NCI-H226 (cell line): ENCODE measurements at regions not wholly inside any gene's neighbourhood (a gene's known extent, or its start where the extent isn't known, plus 50 kb on each side); places are given as distances from the start of the nearest gene placed in this dataset.
A peak's percentile ranks its signal among the peaks of the same experiment; 100 is the strongest.

Experiments used
- DNase-seq: peaks from one replicate; pipeline ENCODE4 v3.0.0-alpha.2; 2015

DNA sequence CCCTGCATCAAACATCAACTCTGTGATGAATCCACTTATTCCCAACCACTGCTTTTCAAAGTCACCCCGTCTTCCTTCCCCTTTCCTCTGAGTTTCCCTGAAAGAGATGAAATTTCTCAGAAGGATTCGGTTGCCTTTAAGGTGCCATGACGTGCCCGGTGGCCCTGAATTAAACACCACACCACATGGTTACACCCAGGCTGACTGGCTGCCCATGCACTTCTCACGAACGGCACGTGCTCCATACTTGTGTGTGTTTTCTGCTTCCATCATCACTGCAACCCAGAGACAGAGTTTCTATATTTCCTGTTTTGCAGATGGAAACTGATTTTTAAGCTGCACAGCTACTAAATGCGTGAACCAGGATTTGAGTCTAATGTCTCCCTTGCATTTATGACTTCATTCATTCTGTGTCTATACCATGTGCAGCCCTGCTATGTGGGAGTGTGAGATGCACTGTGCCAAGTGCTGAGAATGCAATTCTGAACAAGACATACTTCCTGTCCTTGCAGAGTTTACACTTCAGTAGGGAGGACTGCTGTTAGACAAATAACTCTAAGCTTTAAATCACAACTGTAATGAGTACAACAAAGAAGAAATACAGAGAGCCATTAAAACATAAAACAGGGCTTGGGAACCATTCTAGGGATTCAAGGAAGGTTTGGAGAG, 162.9 kb downstream of the NXNL2 start:
- DNase-seq, result peak; percentile 30

DNA sequence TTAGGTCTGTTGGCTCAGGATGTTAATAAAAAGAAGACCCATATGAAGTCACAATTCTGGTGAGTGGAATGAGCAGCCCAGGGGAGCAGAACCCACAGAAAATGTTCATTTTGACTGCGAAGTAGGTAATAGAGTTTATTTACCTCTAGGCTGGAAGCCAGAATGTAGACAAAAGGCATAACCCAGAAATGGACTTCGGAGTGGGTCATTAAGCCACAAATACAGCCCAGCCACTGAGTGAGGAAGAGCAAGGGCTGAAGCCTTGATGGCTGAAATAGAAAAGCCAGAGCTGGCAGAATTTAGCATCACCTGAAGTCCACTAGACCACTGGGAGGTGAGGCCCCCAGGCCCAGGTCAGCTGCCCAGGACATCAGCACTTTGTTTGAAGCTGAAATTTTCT, 168.0 kb downstream of the NXNL2 start:
- no peak for DNase-seq

DNA sequence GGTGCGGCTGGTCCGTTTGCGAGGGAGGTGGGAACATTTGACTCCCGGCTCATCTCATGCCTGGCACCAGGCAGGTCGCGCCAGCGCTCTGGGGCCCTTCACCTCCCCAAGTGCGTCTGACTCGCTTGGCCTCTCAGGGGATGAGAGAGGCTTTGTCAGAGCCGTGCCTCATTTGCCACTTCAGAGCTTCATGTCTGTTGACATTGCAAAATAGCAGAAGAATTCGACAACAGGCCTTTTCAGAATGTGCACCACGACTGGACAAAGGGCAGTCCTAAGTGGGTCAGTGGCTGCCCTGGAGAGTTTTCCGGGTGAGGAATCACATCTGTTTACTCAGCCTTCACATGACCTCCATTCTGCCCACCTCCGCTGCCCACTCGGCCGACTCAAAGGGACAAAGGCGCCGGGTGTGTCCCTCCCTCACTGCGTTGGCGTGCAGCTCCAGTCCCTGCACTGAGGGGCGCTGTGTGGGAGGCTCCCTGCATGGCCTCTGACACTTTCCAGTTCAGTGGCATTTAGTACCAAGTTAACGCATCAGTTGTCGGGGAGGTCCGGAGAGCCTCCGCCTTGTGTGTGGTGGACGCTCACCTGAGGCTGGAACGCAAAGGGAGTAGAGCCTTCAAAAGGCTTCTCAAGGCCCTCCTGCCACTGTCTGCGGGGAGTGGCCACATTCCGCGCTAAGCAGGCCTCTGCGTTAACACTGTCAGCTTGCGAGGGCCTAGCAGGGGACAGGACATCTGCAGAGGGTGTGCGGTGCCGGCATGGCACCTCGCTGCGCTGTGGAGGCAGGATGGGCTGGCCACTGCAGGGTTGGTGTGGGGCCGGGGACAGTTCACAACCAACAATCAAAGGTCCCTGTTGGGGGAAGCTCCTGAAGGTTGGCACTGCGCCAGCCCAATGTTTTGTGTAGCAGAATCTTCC, 171.5 kb downstream of the NXNL2 start:
- DNase-seq, result no peak

DNA sequence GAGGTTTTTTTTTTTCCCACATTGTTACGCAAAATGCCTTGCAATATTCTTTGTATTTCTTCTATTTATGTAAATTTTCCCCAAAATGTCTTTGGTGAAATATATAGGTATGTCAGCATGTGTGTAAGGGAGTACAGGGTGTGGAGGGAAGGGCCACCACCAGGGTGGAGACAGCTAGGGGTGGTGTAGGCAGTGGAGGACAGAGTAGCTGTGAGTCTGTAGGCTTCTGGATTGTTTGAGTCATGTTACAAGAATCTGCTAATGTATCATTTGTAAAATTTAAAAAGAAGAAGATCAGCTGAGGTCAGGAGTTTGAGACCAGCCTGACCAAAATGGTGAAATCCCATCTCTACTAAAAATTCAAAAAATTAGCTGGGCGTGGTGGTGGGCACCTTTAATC, 175.5 kb downstream of the NXNL2 start:
- peak; percentile 48 for DNase-seq

DNA sequence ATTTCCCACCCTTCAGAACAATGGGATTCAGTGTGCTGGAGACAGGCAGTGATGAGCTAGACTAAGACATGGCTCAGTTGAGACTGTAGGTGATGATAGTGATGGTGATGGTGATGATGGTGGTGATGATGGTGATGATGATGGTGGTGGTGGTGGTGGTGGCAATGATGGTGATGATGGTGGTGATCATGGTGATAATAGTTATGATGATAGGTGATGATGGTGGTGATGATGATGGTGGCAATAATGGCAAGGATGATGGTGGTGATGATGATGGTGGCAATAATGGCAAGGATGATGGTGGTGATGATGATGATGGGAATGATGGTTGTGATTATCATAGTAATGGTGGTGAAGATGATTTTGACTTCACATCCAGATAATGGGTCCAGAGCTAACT, 176.7 kb downstream of the NXNL2 start:
- DNase-seq, result no peak

DNA sequence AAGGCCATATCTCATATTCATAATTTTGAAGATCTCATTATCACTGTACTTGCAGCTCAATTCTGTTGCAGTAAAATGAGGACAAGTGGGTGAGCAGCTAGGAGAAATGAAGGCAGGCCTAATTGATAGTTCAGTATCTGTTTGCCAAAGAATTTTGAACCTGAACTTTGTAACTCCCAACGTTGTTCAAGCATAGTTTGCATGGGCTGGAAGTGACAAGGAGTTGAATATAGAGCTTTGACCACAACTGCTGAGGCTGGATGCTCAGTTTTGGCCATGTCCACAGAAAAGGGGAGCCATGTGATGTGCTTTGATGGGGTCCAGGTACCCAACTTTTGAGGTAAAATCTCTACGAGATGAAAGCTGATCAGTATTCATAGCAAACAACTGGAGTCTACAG, 177.5 kb downstream of the NXNL2 start:
- DNase-seq, result no peak

DNA sequence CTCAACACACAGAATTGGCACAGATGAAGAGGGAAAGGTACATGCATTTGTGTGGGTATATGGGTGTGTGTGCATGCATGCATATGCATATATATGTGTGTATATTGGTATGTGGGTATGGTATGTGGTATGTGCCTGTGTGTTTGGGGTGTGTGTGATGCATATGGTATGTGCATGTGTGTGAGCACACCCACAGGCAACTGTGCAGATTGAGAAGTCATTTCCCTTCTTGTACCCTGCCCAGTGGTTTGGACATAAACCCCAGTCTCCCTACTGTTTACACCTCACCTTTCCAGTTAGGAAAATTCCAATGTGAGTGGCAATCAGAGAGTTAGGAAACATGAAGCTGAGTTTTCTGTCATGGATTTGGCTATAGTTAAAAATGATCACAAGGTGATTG, 178.0 kb downstream of the NXNL2 start:
- no peak for DNase-seq

DNA sequence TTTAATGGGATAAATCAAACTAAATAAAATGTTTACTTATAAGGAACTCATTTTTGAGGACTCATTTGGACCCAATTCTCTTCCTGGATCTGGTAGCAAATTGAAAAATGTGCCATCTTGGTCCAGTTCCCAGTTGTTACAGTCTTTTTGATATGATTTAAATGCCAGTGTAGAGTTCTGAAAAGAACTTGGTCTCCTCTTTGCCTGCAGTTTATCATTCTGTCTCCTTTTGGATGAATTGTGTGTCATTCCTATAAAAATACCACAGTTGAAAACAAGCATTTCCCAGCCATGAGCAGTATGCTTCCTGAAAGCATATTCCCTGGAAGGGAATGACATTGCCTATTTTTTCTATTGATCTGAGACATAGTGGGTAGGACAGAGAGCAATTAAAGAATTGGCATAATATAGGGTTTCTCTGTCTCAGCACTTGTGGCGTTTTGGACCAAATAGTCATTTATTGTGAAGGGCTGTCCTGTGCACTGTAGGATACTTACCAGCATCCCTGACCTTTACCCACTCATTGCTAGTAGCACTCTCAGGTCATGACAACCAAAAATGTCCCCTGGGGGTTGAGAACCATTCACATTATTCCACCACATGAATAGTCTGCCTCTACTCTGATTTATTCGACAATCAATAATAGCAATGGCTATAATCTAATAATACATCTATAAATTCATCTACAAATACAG, 181.8 kb downstream of the NXNL2 start:
- DNase-seq, result peak; percentile 22

DNA sequence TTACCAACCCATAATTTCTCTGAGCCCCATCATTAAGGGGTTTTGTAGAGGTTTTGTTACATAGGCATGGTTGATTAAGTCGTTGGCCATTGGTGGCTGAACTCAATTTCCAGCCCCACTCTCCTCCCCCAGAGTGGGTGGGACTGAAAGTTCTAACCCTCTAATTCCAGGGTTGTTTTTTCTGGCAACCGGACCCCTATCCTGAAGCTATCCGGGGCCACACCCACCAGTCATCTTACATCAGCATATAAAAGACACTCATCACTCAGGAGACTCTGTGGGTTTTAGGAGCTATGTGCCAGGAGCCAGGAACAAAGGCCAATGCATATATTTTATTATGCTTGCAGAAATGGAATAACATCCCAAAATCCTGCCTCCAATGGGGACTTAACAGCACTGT, 186.0 kb downstream of the NXNL2 start:
- DNase-seq, result no peak

DNA sequence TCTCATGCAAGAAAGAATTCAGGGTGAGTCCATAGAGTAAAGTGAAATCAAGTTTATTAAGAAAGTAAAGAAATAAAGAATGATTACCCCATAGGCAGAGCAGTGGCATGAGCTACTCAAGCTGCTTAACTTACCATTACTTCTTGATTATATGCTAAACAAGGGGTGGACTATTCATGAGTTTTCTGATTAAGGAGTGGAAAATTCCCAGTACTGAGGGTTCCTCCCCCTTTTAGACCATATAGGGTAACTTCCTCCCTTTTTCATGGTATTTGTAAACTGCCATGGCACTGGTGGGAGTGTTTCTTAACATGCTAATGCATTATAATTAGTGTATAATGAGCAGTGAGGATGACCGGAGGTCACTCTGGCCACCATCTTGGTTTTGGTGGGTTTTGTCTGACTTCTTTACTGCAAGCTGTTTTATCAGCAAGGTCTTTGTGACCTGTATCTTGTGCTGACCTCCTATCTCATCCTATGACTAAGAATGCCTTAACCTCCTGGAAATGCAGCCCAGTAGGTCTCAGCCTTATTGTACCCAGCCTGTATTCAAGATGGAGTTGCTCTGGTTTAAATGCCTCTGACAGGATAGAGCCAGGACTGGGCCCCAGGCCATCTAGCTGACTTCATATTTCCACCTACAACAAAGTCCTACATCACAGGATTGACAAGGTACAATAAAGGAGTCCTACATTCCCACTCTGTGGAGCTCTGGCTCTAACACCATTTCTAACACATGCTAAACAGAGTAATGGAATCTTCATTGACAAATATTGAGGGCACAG, 186.7 kb downstream of the NXNL2 start:
- DNase-seq, result no peak

DNA sequence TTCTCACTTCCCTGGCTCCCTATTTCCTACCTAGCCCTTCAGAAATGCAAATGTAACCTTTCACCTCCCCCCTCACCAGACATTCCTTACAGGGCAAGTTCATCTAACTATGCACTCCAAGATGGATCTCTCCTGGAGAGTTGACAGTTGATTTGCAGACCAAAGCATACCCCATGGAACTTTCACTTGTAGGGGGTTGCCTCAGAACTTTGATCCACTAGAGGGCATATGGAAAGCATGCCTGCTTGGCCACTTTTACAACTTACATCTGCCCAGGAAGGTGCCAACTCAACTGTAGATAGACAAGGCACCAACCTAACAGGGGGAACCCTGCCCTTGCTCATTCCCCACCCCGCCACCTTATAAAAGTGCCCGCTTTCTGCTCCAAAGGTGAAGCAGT, 187.8 kb downstream of the NXNL2 start:
- DNase-seq, result peak; percentile 31

DNA sequence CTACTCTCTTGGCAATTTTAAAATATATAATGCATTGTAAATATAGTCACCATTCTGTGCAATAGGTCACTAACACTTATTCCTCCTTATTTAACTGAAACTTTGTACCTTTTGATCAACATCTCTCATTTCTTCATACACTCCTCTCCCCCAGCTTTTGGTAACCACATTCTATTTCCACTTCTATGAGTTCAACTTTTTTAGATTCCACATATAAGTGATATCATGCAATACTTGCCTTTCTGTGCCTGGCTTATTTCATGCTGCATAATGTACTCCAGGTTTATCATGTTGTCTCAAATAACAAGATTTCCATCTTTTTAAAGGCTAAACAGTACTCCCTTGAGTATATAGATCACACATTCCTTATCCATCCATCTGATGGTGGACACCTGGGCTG, 188.8 kb downstream of the NXNL2 start:
- DNase-seq, result no peak

DNA sequence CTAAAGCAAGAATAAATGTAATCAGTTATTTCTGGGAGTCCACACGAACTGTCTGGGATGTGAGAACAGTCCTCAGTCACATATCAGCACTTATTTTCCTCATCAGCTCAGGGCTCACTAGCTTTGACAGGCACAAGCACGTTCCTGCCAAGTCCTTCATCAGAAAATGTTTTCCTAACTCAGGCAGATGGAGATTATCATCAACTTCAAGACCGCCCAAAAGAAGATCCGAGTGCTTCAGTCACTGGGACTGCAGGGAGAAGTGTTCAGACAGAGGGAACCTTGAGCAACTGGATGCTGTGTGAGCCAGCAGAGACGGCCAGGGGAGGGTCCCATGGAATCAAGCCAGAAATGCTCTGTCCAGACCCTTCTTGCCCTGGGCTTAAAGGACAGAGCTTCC, 189.4 kb downstream of the NXNL2 start:
- DNase-seq, result no peak

DNA sequence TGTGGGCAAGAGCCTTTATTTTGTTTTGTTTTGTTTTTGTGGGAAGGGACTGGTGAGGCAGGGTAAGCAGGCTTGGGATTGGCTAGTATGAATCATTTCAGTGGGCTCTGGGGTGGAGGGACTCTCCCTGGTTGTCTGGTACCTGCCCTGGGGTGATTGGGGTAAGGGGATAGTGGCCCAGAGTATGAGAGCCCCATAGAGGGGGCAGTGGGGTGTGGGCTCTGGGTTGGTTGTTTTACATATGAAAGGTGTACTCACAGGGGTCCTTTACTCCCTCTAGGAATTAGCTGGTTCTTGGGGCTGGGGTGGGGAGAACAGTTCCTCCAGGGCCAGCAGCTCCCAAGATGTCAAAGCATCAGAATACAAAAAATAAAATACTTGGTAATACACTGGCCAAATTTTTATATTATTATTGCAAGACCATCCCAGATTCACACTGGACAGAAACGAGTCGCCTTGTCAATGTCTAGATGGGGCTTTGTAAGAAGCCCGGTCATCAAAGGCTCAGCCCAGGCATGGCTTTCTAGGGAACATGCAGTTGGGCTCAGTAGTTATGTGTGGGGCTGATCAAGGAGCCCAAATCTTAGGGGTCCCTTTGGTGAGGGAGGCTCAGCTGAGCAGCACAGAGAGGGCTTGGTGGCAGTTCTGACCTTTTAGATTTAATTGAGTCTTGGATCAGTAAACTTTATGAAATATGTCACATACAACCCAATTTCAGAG, 190.5 kb downstream of the NXNL2 start:
- DNase-seq, result no peak

DNA sequence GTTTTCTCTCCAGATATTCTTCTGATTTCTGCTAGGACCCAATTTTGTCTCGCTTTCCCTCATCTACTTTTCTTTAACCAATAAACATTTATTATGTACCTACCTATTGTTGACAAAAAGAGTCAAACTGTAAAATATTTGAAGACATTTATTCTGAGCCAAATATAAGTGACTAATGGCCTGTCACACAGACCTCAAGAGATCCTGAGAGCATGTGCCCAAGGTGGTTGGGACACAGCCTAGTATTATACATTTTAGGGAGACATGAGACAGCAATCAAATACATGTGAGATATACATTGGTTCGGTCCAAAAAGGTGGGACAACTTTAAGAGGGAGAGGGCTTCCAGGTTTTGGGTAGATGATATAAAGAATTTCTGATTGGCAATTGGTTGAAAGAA, 191.8 kb downstream of the NXNL2 start:
- no peak for DNase-seq

DNA sequence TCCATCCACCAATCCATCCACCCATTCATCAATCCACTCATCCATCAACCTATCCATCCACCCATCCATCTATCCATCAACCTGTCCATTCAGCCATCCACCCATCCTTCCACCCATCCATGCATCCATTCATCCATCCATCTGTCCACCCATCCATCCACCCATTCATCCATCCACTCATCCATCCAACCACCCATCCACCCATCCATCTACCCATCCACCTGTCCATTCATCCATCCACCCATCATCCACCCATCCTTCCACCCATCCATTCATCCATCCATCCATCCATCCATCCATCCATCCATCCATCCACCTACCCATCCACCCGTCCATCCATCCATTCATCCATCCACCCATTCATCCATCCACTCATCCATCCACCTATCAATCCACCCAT, 195.8 kb downstream of the NXNL2 start:
- no peak for DNase-seq

DNA sequence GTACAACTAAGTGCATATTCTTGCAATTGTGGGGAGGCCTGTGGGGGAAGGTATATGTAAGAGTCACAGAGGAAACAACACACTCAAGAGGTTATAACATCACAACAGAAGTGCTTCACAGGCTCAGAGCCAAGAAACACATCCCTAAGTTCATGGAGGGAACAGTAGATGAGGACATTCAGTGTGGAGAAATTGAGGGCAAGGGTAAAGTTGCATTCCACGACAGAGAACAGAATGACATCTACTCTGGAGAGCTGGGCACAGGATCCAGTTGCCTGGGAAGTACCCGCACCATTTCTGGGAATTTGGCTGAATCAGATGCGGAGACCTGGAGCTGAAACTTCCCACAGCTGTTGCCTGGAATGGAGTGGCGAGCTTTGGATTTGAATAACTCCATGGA, 197.2 kb downstream of the NXNL2 start:
- no peak for DNase-seq

DNA sequence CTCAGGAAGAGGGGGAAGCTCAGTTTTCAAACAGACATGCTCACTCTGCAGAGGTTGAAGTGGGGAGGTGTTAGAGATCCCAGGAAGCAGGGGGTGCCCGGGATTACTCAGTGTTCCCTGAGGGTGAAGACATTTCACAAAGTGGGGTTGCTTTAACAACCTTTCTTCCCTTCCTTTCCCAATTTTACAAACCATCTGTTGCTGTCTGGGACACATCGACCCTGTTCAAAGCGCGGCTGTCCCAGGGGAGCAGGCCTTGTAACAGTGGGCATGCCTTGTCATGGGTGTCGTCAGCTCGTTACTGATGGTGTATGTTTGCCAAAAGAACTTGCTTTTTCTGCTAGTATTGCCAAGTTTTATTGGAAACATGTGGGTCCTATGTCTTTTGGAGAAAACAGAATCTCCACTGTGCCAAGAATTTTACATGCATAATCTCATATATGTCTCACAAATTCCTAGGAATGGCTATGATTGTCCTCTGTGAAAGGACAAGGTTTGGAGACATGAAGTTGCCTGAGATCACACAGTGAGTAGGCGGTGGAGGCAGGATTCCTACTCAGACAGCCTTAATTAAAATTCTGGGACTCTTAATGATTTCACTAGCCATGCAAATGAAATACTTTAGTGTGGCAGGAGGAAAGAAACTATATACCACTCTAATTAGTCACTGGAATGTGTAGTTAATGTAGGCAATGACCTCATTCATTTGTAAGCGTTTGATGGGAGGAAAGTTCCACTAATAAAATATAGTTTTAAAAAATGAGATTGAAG, 198.9 kb downstream of the NXNL2 start:
- DNase-seq, result peak; percentile 54

DNA sequence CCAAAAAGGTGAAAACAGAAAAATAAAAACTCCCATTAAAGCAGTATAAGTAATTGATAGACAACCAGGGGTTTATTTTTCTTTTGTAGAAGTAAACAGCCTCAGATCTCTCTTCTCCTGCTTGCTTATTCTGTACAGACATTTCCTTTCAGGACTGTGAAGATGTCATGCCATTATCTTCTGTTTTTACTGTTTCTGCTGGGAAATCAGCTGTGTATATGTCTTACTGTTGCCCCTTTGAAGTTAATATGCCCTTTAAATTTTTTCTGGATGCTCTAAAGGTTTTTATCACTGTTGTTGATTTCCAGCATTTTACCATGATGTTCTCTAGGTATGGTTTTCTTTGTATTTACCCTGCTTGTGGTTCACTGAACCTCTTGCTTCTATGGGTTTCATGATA, 199.5 kb downstream of the NXNL2 start:
- DNase-seq, result no peak

DNA sequence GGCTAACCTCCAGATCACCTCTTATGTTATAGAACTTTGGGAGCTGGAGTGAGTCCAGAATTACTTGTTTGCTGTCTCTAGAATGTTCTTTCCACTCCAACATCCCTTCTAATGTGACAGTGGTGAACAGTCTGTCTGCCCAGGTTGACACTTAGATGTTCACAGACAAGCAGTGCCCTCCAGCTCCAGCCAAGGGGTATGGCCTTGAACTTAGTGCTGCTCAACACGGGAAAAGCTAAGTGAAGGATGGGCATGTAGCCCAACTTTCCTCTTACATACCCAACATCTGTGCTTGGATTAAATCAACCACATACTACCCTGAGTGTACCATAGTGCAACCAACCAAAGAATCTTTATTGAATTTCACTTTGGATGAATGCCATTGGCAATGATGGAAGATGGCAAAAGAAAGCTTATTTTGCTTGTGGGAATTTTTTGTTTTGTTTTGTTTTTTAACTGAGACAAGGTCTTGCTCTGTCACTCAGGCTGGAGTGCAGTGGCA, 201.2 kb downstream of the NXNL2 start:
- DNase-seq, result no peak

DNA sequence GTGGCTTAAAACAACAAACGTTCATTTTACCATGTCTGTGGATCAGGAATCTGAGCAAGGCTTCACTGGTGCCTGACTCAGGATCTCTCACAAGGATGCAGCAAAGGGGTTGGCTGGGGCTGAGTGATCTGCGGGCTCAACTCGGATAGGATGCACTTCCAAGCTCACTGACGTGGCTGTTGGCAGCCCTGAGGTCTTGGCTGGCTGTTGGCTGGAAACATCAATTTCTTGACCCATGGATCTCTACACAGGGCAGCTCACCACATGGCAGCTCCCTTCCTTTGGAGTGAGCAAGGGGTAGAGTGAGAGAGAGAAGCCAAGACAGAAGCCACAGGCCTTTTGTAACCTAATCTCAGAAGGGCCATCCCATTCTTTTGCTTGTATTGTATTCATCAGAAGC, 202.1 kb downstream of the NXNL2 start:
- no peak for DNase-seq
